IPS DF 6.9 (cell line): ENCODE measurements at regions not wholly inside any gene's neighbourhood (a gene's known extent, or its start where the extent isn't known, plus 50 kb on each side); places are given as distances from the start of the nearest gene placed in this dataset.
A peak's percentile ranks its signal among the peaks of the same experiment; 100 is the strongest.
"Not testable (repeated sequence)": the region's sequence is repeated elsewhere in the genome, so short reads cannot be mapped to it uniquely, and the experiment has no call there.

ENCODE experiments used
- DNase-seq: peaks from one replicate; pipeline ENCODE4 v3.0.0-alpha.2; 2013; ENCODE audit warnings: low read depth, low spot score
- H3K27ac ChIP-seq: one replicate; pipeline ENCODE4 v1.5.1; 2013; ENCODE audit warnings: low read length, control low read depth
- H3K27me3 ChIP-seq: 2 replicates; pipeline ENCODE4 v1.6.1; 2013; ENCODE audit warnings: mild to moderate bottlenecking, low read length; ENCODE audit not compliant: control insufficient read depth, insufficient read depth
- H3K36me3 ChIP-seq: 2 replicates; pipeline ENCODE4 v1.6.1; 2013; ENCODE audit warnings: low read length; ENCODE audit not compliant: control insufficient read depth, insufficient read depth
- H3K4me1 ChIP-seq: 2 replicates; pipeline ENCODE4 v1.6.1; 2013; ENCODE audit warnings: low read length; ENCODE audit not compliant: control insufficient read depth, insufficient read depth
- H3K4me3 ChIP-seq: 2 replicates; pipeline ENCODE4 v1.5.1; 2013; ENCODE audit warnings: mild to moderate bottlenecking, low read length
- H3K9me3 ChIP-seq: 2 replicates; pipeline ENCODE4 v1.6.1; 2013; ENCODE audit warnings: low read length, inconsistent platforms; ENCODE audit not compliant: control insufficient read depth, insufficient read depth
- WGBS: extraction: QIAGEN DNeasy Blood & Tissue Kit; methylation state at CpG from one replicate; pipeline ENCODE4 v1.1.7; 2013; ENCODE audit warnings: mixed read lengths, missing lambda C conversion rate; ENCODE audit not compliant: insufficient read length, insufficient coverage; 5-methylcytosine and 5-hydroxymethylcytosine counted together

GRCh38 chr14:35949920-35950513 is 123.9 kb downstream of the BRMS1L start:
- H3K4me1 ChIP-seq = 0 out of 2 replicates have a peak, but pooled peaks cover 1% of the 10 kb centered on the region
- H3K9me3 ChIP-seq = no peaks in the 10 kb centered on the region
- DNase-seq = no peak
- H3K36me3 ChIP-seq = no peaks in the 10 kb centered on the region
- H3K27me3 ChIP-seq = no peaks in the 10 kb centered on the region
- no peak overlapping the region for H3K27ac ChIP-seq
- no peak overlapping the region for H3K4me3 ChIP-seq
- no CpG with 5 or more reads among the region's 1 CpG for WGBS

GRCh38 chr14:35947983-35948382 is 121.8 kb downstream of the BRMS1L start:
- H3K4me1 ChIP-seq, H3K4me3 ChIP-seq, H3K9me3 ChIP-seq, H3K27ac ChIP-seq, H3K27me3 ChIP-seq, H3K36me3 ChIP-seq, DNase-seq: not testable (repeated sequence)
- WGBS = 100% methylated on average over 1 of the region's 14 CpGs

- Histone ChIP-seq H3K27me3 (no peaks in the 10 kb centered on the region), H3K4me1 (no peaks in the 10 kb centered on the region), H3K27ac (no peak overlapping the region), H3K36me3 (no peaks in the 10 kb centered on the region), H3K4me3 (no peak overlapping the region), H3K9me3 (no peaks in the 10 kb centered on the region)
- peak; percentile 37 for DNase-seq
- WGBS = no CpG with 5 or more reads among the region's 5 CpGs
These were observed 118.7 kb downstream of the BRMS1L start for GRCh38 chr14:35944847-35945246.

GRCh38 chr14:35940291-35940690 is 114.2 kb downstream of the BRMS1L start:
- Histone ChIP-seq H3K9me3 (no peaks in the 10 kb centered on the region), H3K27ac (no peak overlapping the region), H3K36me3 (no peaks in the 10 kb centered on the region), H3K4me3 (no peak overlapping the region), H3K27me3 (0 out of 2 replicates have a peak, but pooled peaks cover 2% of the 10 kb centered on the region), H3K4me1 (no peaks in the 10 kb centered on the region)
- no CpG with 5 or more reads among the region's 4 CpGs for WGBS
- no peak for DNase-seq

GRCh38 chr14:35938770-35939169 is 112.6 kb downstream of the BRMS1L start:
- 0 out of 2 replicates have a peak, but pooled peaks cover 2% of the 10 kb centered on the region for H3K27me3 ChIP-seq
- no peaks in the 10 kb centered on the region for H3K36me3 ChIP-seq
- DNase-seq = no peak
- no peaks in the 10 kb centered on the region for H3K9me3 ChIP-seq
- no peak overlapping the region for H3K4me3 ChIP-seq
- H3K27ac ChIP-seq = no peak overlapping the region
- no CpG with 5 or more reads among the region's 2 CpGs for WGBS
- no peaks in the 10 kb centered on the region for H3K4me1 ChIP-seq

- no peaks in the 10 kb centered on the region for H3K36me3 ChIP-seq
- H3K27ac ChIP-seq = no peak overlapping the region
- WGBS = no CpG with 5 or more reads among the region's 2 CpGs
- no peaks in the 10 kb centered on the region for H3K9me3 ChIP-seq
- H3K4me3 ChIP-seq = no peak overlapping the region
- no peak for DNase-seq
- no peaks in the 10 kb centered on the region for H3K4me1 ChIP-seq
- H3K27me3 ChIP-seq = 0 out of 2 replicates have a peak, but pooled peaks cover 2% of the 10 kb centered on the region
These were observed 108.4 kb downstream of the BRMS1L start for GRCh38 chr14:35934499-35934898.

GRCh38 chr14:35932659-35933159 is 106.6 kb downstream of the BRMS1L start:
- Histone ChIP-seq H3K36me3 (no peaks in the 10 kb centered on the region), H3K4me3 (no peak overlapping the region), H3K9me3 (no peaks in the 10 kb centered on the region), H3K27ac (no peak overlapping the region), H3K4me1 (no peaks in the 10 kb centered on the region), H3K27me3 (no peaks in the 10 kb centered on the region)
- no peak for DNase-seq
- WGBS = no CpG with 5 or more reads among the region's 13 CpGs

- Histone ChIP-seq H3K36me3 (no peaks in the 10 kb centered on the region), H3K27me3 (no peaks in the 10 kb centered on the region), H3K4me3 (no peak overlapping the region), H3K4me1 (no peaks in the 10 kb centered on the region), H3K9me3 (no peaks in the 10 kb centered on the region), H3K27ac (no peak overlapping the region)
- DNase-seq = no peak
These were observed 106.0 kb downstream of the BRMS1L start for GRCh38 chr14:35932136-35932535.

GRCh38 chr14:35931346-35931745 is 105.2 kb downstream of the BRMS1L start:
- Histone ChIP-seq H3K4me3 (no peak overlapping the region), H3K4me1 (no peaks in the 10 kb centered on the region), H3K27ac (no peak overlapping the region), H3K9me3 (no peaks in the 10 kb centered on the region), H3K27me3 (no peaks in the 10 kb centered on the region), H3K36me3 (no peaks in the 10 kb centered on the region)
- DNase-seq = no peak

- Histone ChIP-seq H3K36me3 (no peaks in the 10 kb centered on the region), H3K27ac (no peak overlapping the region), H3K4me3 (no peak overlapping the region), H3K4me1 (no peaks in the 10 kb centered on the region), H3K27me3 (no peaks in the 10 kb centered on the region), H3K9me3 (no peaks in the 10 kb centered on the region)
- no peak for DNase-seq
- no CpG with 5 or more reads among the region's 4 CpGs for WGBS
These were observed 103.0 kb downstream of the BRMS1L start for GRCh38 chr14:35929186-35929585.

GRCh38 chr14:35927727-35928126 is 101.6 kb downstream of the BRMS1L start:
- Histone ChIP-seq H3K4me1 (no peaks in the 10 kb centered on the region), H3K36me3 (no peaks in the 10 kb centered on the region), H3K27ac (no peak overlapping the region), H3K27me3 (no peaks in the 10 kb centered on the region), H3K9me3 (no peaks in the 10 kb centered on the region), H3K4me3 (no peak overlapping the region)
- no CpG with 5 or more reads among the region's 3 CpGs for WGBS
- DNase-seq = no peak
